OCI-LY7 (cell line): ENCODE measurements at regions not wholly inside any gene's neighbourhood (a gene's known extent, or its start where the extent isn't known, plus 50 kb on each side); places are given as distances from the start of the nearest gene placed in this dataset.

ENCODE experiments used
- BruUV-seq: library from RNA; stranded (reverse); fragments of 400-500 nt; replicated peaks from 2 replicates; lab custom pipeline; 2021; lab: Mats Ljungman, UMichigan
- CTCF ChIA-PET: fragments of 300-600 bp; sonication (Branson Sonifier 250); formaldehyde crosslinking; loops from one replicate; lab custom pipeline; 2022; ENCODE audit warnings: antibody characterized with exemption; ENCODE audit not compliant: unreplicated experiment; lab: Charles Lee
- POLR2A ChIA-PET: fragments of 300-600 bp; sonication (Branson Sonifier 250); formaldehyde crosslinking; loops from one replicate; lab custom pipeline; 2022; ENCODE audit warnings: antibody characterized with exemption; lab: Charles Lee
- DNase-seq: peaks from one replicate; pipeline ENCODE4 v3.0.0-alpha.2; 2015; ENCODE audit warnings: low spot score
- H2AFZ ChIP-seq: fragments of 200-600 bp; sonication (generic), shearing (Covaris generic); 2 replicates; pipeline ENCODE4 v1.6.1; 2014; ENCODE audit warnings: mild to moderate bottlenecking, antibody characterized with exemption, low read length, moderate library complexity
- H3K27ac ChIP-seq: fragments of 200-600 bp; sonication (generic); 2 replicates; pipeline ENCODE4 v1.5.1; 2014; ENCODE audit warnings: mixed run types, low read depth, mild to moderate bottlenecking, moderate library complexity, low read length, inconsistent platforms; ENCODE audit not compliant: poor library complexity, severe bottlenecking
- H3K36me3 ChIP-seq: fragments of 200-600 bp; sonication (generic); 2 replicates; pipeline ENCODE4 v1.6.1; 2014; ENCODE audit warnings: mild to moderate bottlenecking, antibody characterized with exemption, low read length, moderate library complexity, mixed read lengths; ENCODE audit not compliant: insufficient read depth
- H3K4me1 ChIP-seq: fragments of 200-600 bp; sonication (generic); 2 replicates; pipeline ENCODE4 v1.5.1; 2014; ENCODE audit warnings: mild to moderate bottlenecking, low read length; ENCODE audit not compliant: insufficient read depth, poor library complexity, severe bottlenecking
- H3K4me2 ChIP-seq: fragments of 200-600 bp; sonication (generic); 2 replicates; pipeline ENCODE4 v1.6.1; 2014; ENCODE audit warnings: mild to moderate bottlenecking, low read length
- H3K4me3 ChIP-seq: fragments of 200-600 bp; sonication (generic); 2 replicates; pipeline ENCODE4 v1.5.1; 2014; ENCODE audit warnings: mild to moderate bottlenecking, low read depth, low read length; ENCODE audit not compliant: poor library complexity, severe bottlenecking
- H3K79me2 ChIP-seq: fragments of 200-600 bp; sonication (generic); 2 replicates; pipeline ENCODE4 v1.6.1; 2016; ENCODE audit warnings: low read depth, mild to moderate bottlenecking, low read length, moderate library complexity, mixed read lengths; ENCODE audit not compliant: insufficient read depth
- H3K9me2 ChIP-seq: fragments of 200-600 bp; sonication (generic); 2 replicates; pipeline ENCODE4 v1.6.1; 2016; ENCODE audit warnings: mild to moderate bottlenecking, low read length, mixed read lengths; ENCODE audit not compliant: insufficient read depth
- H3K9me3 ChIP-seq: fragments of 200-600 bp; sonication (generic); 2 replicates; pipeline ENCODE4 v1.6.1; 2014; ENCODE audit warnings: mild to moderate bottlenecking, mixed run types, low read length, mixed read lengths
- H4K20me1 ChIP-seq: fragments of 200-600 bp; sonication (generic); 2 replicates; pipeline ENCODE4 v1.6.1; 2014; ENCODE audit warnings: mild to moderate bottlenecking, antibody characterized with exemption, low read length, moderate library complexity, mixed read lengths; ENCODE audit not compliant: insufficient read depth
- CTCF ChIP-seq: fragments of 200-600 bp; sonication (generic); conservative IDR thresholded peaks from 2 replicates; pipeline ENCODE4 v1.5.1; 2014; ENCODE audit warnings: mild to moderate bottlenecking, antibody characterized with exemption, low read length, moderate library complexity, mixed read lengths
- EZH2phosphoT487 ChIP-seq: fragments of 200-600 bp; sonication (generic); IDR thresholded peaks from 2 replicates; pipeline ENCODE4 v1.6.1; 2018; ENCODE audit warnings: low read depth, borderline replicate concordance, mild to moderate bottlenecking, mixed run types, antibody characterized with exemption, low read length, moderate library complexity, mixed read lengths
- intact Hi-C: fragments of 100-400 bp; cut with micrococcal nuclease; formaldehyde crosslinking; loops from one replicate; pipeline ENCODE4 v1.10.0; 2022; ENCODE audit not compliant: unreplicated experiment

GRCh38 chr1:199685369-199685768, 342.1 kb upstream of the NR5A2 start:
- Histone ChIP-seq H3K36me3 (no peaks in the 10 kb centered on the region), H3K9me3 (no peaks in the 10 kb centered on the region), H3K79me2 (no peaks in the 10 kb centered on the region), H3K27ac (no peak overlapping the region), H2AFZ (no peak overlapping the region), H3K9me2 (no peaks in the 10 kb centered on the region), H3K4me1 (no peaks in the 10 kb centered on the region), H4K20me1 (no peaks in the 10 kb centered on the region), H3K4me3 (no peak overlapping the region), H3K4me2 (no peak overlapping the region)
- TF ChIP-seq EZH2phosphoT487 (no peak), CTCF (no peak)
- CTCF ChIA-PET: interaction anchor here (1.0 to 1.1 kb wide), 2 partner anchors 594 to 824 kb away, joined by 3 to 4 read pairs; no protein-coding TSS in a partner anchor
- POLR2A ChIA-PET: interaction anchor here (0.9 kb wide), 1 partner anchor 824 kb away, joined by 3 read pairs; no protein-coding TSS in a partner anchor
- intact Hi-C loops: loop anchor here (2.0 to 10.0 kb wide), 3 partner anchors 349 to 619 kb away; no protein-coding TSS in a partner anchor
- no TSS peak for BruUV-seq
- DNase-seq: no peak

- no peak overlapping the region for H3K4me2 ChIP-seq
- H3K9me2 ChIP-seq: no peaks in the 10 kb centered on the region
- no peak for DNase-seq
- ChIA-PET POLR2A (interaction anchor here (0.7 to 1.6 kb wide), 3 partner anchors 11 to 804 kb away, joined by 3 to 4 read pairs (median 3); no protein-coding TSS in a partner anchor), CTCF (no interaction called here)
- H3K79me2 ChIP-seq: no peaks in the 10 kb centered on the region
- intact Hi-C loops: loop anchor here (10.0 kb wide), 2 partner anchors 347 to 617 kb away; no protein-coding TSS in a partner anchor
- H3K9me3 ChIP-seq: no peaks in the 10 kb centered on the region
- H4K20me1 ChIP-seq: no peaks in the 10 kb centered on the region
- TF ChIP-seq CTCF (no peak), EZH2phosphoT487 (no peak)
- H3K4me1 ChIP-seq: no peaks in the 10 kb centered on the region
- H3K36me3 ChIP-seq: no peaks in the 10 kb centered on the region
- H3K27ac ChIP-seq: no peak overlapping the region
- H3K4me3 ChIP-seq: no peak overlapping the region
- BruUV-seq: no TSS peak
- no peak overlapping the region for H2AFZ ChIP-seq
Observed at GRCh38 chr1:199687321-199687720, 340.2 kb upstream of the NR5A2 start.

- H3K4me1 ChIP-seq: no peaks in the 10 kb centered on the region
- TF ChIP-seq EZH2phosphoT487 (no peak), CTCF (no peak)
- no peaks in the 10 kb centered on the region for H3K79me2 ChIP-seq
- no peaks in the 10 kb centered on the region for H4K20me1 ChIP-seq
- no peak overlapping the region for H3K4me3 ChIP-seq
- no peaks in the 10 kb centered on the region for H3K9me3 ChIP-seq
- intact Hi-C loops: loop anchor here (10.0 kb wide), 2 partner anchors 347 to 617 kb away; no protein-coding TSS in a partner anchor
- POLR2A ChIA-PET: interaction anchor here (0.6 to 1.6 kb wide), 5 partner anchors 14 to 913 kb away, joined by 3 to 5 read pairs (median 4); no protein-coding TSS in a partner anchor
- H3K36me3 ChIP-seq: no peaks in the 10 kb centered on the region
- CTCF ChIA-PET: no interaction called here
- no peak for DNase-seq
- H3K9me2 ChIP-seq: no peaks in the 10 kb centered on the region
- H3K27ac ChIP-seq: no peak overlapping the region
- H3K4me2 ChIP-seq: no peak overlapping the region
- no peak overlapping the region for H2AFZ ChIP-seq
- no TSS peak for BruUV-seq
Observed at GRCh38 chr1:199688133-199688676, 339.3 kb upstream of the NR5A2 start.
